GM18951 (cell line): ENCODE measurements at regions not wholly inside any gene's neighbourhood (a gene's known extent, or its start where the extent isn't known, plus 50 kb on each side); places are given as distances from the start of the nearest gene placed in this dataset.

Experiments
- POLR2A ChIP-seq: IDR thresholded peaks from 4 replicates; pipeline ENCODE4 v1.6.1; 2011; ENCODE audit warnings: mild to moderate bottlenecking; ENCODE audit not compliant: insufficient read length, insufficient read depth; ENCODE audit errors: extremely low read depth
- in situ Hi-C: fragments of 300-500 bp; cut with MboI; formaldehyde crosslinking; loops from one replicate; pipeline ENCODE4 v1.12.0; 2022; ENCODE audit warnings: low sequenced_read_pairs, mixed read lengths, inconsistent platforms; ENCODE audit not compliant: unreplicated experiment

DNA sequence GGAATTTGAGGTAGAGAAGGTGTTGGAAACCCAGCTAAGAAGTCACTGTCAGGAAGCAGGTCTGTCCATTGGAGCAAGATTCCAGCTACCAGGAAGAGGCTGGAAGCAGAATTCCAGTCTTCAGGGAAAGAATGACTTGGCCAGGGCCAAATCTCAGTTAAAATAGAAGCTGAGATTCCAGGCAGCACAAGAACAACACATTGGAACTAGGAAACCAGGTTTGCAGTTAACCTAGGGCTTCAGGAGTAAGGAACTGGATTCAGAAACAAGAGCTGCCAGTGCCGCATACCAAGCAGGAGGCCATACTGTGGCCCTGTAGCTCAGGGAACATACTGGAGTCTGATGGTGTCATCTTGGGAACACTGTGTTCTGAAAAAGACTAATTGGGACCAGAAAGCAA, 73.7 kb upstream of the FUCA2 start:
- in situ Hi-C loops = no loop called here
- TF ChIP-seq POLR2A = no peak

- in situ Hi-C loops = no loop called here
Measured at GRCh38 chr6:143583542-143584327, 72.2 kb upstream of the FUCA2 start.

GRCh38 chr6:143581835-143582480, 70.4 kb upstream of the FUCA2 start:
- no peak for TF ChIP-seq POLR2A
- in situ Hi-C loops = no loop called here

More at GRCh38 chr6:143583542-143584327, 72.2 kb upstream of the FUCA2 start:
- no peak for TF ChIP-seq POLR2A

- TF ChIP-seq POLR2A = no peak
- in situ Hi-C loops = loop anchor here (10.0 kb wide), 1 partner anchor 435 kb away; no protein-coding TSS in a partner anchor
Measured at GRCh38 chr6:143579703-143580102, 68.2 kb upstream of the FUCA2 start.

DNA sequence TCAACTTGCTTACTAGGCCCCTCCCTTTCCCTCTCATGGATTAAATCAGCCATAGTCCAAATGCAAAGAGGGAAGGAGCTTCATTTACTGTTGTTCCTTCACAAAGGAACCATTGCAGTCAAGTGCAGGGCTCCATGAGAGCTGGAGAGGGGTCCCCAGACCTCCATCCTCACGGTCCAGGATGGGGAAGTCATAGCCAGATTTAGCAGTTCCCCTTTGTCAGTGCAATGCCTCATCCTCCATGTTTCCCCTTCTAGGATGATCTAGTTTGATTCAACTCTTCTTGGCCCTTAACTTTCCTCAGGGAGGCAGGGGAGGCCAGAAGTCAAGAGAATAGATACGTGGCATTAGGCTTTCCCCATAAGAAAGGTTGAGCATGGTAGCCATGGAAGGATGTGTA, 66.5 kb upstream of the FUCA2 start:
- in situ Hi-C loops = loop anchor here (10.0 kb wide), 1 partner anchor 437 kb away; no protein-coding TSS in a partner anchor
- no peak for TF ChIP-seq POLR2A

DNA sequence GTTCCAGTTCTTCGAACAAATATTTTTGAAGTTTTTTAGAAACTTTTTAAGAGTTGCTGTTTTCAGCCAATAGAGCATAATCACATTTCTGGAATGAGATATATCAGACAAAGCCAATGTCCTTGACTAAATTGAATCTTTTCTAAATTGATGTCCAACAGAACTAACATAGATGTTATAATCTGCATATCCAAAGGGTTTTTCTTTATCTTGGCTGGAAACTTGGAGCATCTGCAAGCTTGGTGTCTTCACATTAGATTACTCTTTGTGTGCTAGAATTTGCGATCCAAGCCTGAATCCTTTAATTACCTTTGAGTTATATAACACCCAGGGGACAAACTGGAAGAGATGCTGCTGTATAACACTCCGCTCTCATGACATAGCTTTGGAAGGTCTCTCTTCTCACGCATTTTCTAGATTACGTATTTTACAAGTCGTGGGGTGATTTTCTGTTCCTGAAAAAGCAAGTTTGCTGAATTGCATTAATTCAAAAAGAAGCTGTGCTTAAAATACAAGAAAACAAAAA, 64.4 kb upstream of the FUCA2 start:
- TF ChIP-seq POLR2A = no peak
- in situ Hi-C loops = loop anchor here (10.0 kb wide), 1 partner anchor 439 kb away; no protein-coding TSS in a partner anchor

- in situ Hi-C loops = loop anchor here (10.0 kb wide), 1 partner anchor 439 kb away; no protein-coding TSS in a partner anchor
- no peak for TF ChIP-seq POLR2A
Measured at GRCh38 chr6:143575440-143575839, 63.9 kb upstream of the FUCA2 start.

DNA sequence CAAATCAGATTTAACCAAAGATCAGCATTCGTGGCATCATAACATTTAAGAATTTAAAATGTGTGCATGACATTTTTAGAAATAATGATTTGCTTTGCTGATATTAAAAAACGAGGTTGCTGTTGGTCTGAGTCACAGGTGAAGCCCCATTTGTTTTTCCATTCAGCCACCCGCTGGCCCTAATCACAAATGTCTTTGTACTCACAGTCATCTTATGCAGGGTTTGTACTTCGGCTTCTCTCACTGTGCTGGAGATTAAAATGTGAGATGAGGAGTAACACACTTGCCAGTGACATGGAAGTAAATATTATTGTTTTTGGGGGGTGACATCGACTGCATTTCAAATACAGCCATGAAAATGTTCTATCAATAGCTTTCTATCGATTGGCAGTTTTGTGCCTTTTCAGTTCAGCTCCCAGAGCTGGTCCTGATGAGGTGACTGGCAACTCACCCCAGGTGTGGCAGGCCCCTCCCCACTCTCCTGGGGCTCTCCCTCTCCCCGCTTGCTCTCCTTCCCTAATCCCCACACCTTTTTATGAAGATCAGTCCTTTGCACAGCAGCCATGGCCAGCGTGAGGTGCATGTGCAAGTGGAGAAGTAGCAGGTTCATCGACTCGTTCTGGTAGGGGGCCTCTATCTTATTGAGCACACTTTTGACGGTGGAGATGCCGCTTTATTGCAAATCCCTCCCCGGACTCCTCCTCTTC, 58.8 kb upstream of the FUCA2 start:
- in situ Hi-C loops = loop anchor here (10.0 kb wide), 1 partner anchor 445 kb away; no protein-coding TSS in a partner anchor
- TF ChIP-seq POLR2A = no peak

GRCh38 chr6:143569040-143569439, 57.5 kb upstream of the FUCA2 start:
- in situ Hi-C loops = no loop called here
- no peak for TF ChIP-seq POLR2A

- in situ Hi-C loops = no loop called here
- no peak for TF ChIP-seq POLR2A
Measured at GRCh38 chr6:143564484-143565017, 53.0 kb upstream of the FUCA2 start.

- no peak for TF ChIP-seq POLR2A
- in situ Hi-C loops = no loop called here
Measured at GRCh38 chr6:143562143-143562542, 50.6 kb upstream of the FUCA2 start.
